ENCODE measurements at regions not wholly inside any gene's neighbourhood (a gene's known extent, or its start where the extent isn't known, plus 50 kb on each side); places are given as distances from the start of the nearest gene placed in this dataset.

DNA sequence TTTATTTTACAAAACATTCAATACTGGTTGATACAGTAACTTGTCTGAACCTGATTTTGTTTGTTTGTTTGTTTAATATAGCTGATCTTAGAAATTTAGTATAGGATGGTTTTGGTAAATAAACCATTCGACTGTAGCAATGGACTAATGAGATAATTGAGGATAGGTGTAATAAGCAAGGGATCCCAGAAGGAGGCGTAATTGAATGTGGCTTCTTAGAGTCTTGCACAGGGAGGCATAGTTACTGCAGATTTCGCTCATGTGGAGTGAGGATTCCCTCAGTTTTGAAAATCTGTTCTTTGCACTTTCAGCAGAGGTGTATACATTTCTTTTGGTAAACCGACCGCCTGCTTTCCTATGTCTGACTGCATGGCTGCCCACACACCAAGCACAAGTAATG lies 709.6 kb downstream of the SOCS6 start:
- no peak overlapping the region for H2AFZ ChIP-seq (replicated peaks)
- H4K20me1 ChIP-seq (ENCODE audit: low read depth): no peaks in the 10 kb centered on the region
- no peak overlapping the region for H3K27ac Mint-ChIP-seq
- no peaks in the 10 kb centered on the region for H3K27me3 ChIP-seq
- H3K9ac ChIP-seq: no peak overlapping the region
- no peak overlapping the region for H3K4me2 ChIP-seq
- no peaks in the 10 kb centered on the region for H3K9me3 Mint-ChIP-seq
- no peaks in the 10 kb centered on the region for H3K36me3 ChIP-seq
- no peaks in the 10 kb centered on the region for H3K27me3 Mint-ChIP-seq (ENCODE audit: insufficient read depth, low read depth)
- H3F3A ChIP-seq (ENCODE audit: low read depth): no peaks in the 10 kb centered on the region
- DNase-seq (ENCODE audit: low spot score): peak; percentile 47
- no peaks in the 10 kb centered on the region for H3K4me1 ChIP-seq
- TF ChIP-seq EZH2phosphoT487 (IDR thresholded peaks at IDR 0.05): no peak
- TF ChIP-seq, protein P1, sequence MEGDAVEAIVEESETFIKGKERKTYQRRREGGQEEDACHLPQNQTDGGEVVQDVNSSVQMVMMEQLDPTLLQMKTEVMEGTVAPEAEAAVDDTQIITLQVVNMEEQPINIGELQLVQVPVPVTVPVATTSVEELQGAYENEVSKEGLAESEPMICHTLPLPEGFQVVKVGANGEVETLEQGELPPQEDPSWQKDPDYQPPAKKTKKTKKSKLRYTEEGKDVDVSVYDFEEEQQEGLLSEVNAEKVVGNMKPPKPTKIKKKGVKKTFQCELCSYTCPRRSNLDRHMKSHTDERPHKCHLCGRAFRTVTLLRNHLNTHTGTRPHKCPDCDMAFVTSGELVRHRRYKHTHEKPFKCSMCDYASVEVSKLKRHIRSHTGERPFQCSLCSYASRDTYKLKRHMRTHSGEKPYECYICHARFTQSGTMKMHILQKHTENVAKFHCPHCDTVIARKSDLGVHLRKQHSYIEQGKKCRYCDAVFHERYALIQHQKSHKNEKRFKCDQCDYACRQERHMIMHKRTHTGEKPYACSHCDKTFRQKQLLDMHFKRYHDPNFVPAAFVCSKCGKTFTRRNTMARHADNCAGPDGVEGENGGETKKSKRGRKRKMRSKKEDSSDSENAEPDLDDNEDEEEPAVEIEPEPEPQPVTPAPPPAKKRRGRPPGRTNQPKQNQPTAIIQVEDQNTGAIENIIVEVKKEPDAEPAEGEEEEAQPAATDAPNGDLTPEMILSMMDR (IDR thresholded peaks at IDR 0.05): peak; percentile 56
- H3K4me1 Mint-ChIP-seq: peaks cover 4% of the 10 kb centered on the region
- no peak overlapping the region for H3K4me3 Mint-ChIP-seq
- H3K4me3 ChIP-seq: no peak overlapping the region
- H3K79me2 ChIP-seq (ENCODE audit: low read depth): no peaks in the 10 kb centered on the region
- H3K27ac ChIP-seq: no peak overlapping the region
- H3K9me3 ChIP-seq (ENCODE audit: low read depth): no peaks in the 10 kb centered on the region
- no peaks in the 10 kb centered on the region for H3K36me3 Mint-ChIP-seq

DNA sequence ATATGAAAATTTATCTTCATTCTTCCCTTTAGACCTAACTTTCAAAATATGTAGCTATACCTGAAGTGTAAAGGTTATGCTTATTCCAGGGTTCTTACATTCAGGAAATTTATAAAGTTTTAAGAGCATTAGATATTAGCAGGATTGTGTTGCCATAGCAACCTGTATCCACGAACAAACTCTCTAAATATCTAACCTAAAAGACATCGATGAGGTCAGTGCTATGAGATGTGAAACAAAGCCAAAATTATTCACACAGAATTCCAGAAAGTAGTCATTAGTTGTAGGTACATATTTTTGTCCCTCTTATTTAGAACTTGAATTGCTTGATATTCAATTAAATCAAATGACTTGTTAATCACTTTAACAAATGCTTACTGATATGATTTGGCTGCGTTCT lies 705.3 kb downstream of the SOCS6 start:
- Mint-ChIP-seq H3K27ac (no peak overlapping the region), H3K27me3 (ENCODE audit: insufficient read depth, low read depth) (no peaks in the 10 kb centered on the region), H3K36me3 (no peaks in the 10 kb centered on the region), H3K4me3 (no peak overlapping the region), H3K9me3 (no peaks in the 10 kb centered on the region), H3K4me1 (peaks cover 2% of the 10 kb centered on the region)
- no peaks in the 10 kb centered on the region for H3K9me3 ChIP-seq (ENCODE audit: low read depth)
- H2AFZ ChIP-seq (replicated peaks): no peak overlapping the region
- H3F3A ChIP-seq (ENCODE audit: low read depth): no peaks in the 10 kb centered on the region
- H3K79me2 ChIP-seq (ENCODE audit: low read depth): no peaks in the 10 kb centered on the region
- H3K4me3 ChIP-seq: no peak overlapping the region
- H3K4me2 ChIP-seq: no peak overlapping the region
- H3K4me1 ChIP-seq: no peaks in the 10 kb centered on the region
- no peak overlapping the region for H3K27ac ChIP-seq
- TF ChIP-seq EZH2phosphoT487 (IDR thresholded peaks at IDR 0.05): no peak
- TF ChIP-seq, protein P1 (IDR thresholded peaks at IDR 0.05): no peak
- no peak for TF ChIP-seq EZH2 (IDR thresholded peaks at IDR 0.05)
- no peaks in the 10 kb centered on the region for H3K36me3 ChIP-seq
- no peaks in the 10 kb centered on the region for H4K20me1 ChIP-seq (ENCODE audit: low read depth)
- H3K27me3 ChIP-seq: no peaks in the 10 kb centered on the region
- no peak for DNase-seq (ENCODE audit: low spot score)
- H3K9ac ChIP-seq: no peak overlapping the region

DNA sequence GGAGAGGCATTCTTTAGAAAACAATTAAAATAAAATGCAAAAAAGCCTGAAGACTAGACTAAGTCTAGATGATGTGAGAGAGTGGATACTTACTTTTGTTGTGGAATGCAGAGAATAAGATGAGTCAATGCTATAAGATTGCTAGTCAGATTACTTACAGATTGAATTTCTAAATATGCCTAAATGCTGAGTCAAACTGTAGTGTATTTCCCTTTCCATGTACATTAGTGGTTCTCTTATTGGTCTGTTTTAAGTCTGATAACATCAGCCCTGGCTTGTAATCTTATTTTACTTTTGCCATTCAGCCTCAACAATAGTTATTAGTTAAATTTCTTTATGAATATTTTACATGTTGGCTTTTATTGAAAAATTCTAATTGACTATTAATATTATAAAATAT lies 702.7 kb downstream of the SOCS6 start:
- H3K79me2 ChIP-seq (ENCODE audit: low read depth): no peaks in the 10 kb centered on the region

More for the DNA sequence above, 702.7 kb downstream of the SOCS6 start:
- no peak overlapping the region for H2AFZ ChIP-seq (replicated peaks)
- H3K9me3 ChIP-seq (ENCODE audit: low read depth): no peaks in the 10 kb centered on the region
- no peak overlapping the region for H3K4me2 ChIP-seq
- no peaks in the 10 kb centered on the region for H3F3A ChIP-seq (ENCODE audit: low read depth)
- no peak overlapping the region for H3K4me3 ChIP-seq
- no peak overlapping the region for H3K9ac ChIP-seq
- H3K4me1 ChIP-seq: no peaks in the 10 kb centered on the region
- Mint-ChIP-seq H3K4me3 (no peak overlapping the region), H3K27me3 (ENCODE audit: insufficient read depth, low read depth) (no peaks in the 10 kb centered on the region), H3K27ac (no peak overlapping the region), H3K9me3 (peaks cover 5% of the 10 kb centered on the region), H3K4me1 (peaks cover 2% of the 10 kb centered on the region), H3K36me3 (no peaks in the 10 kb centered on the region)
- H3K27me3 ChIP-seq: no peaks in the 10 kb centered on the region
- H3K36me3 ChIP-seq: no peaks in the 10 kb centered on the region
- H3K27ac ChIP-seq: no peak overlapping the region
- no peak for DNase-seq (ENCODE audit: low spot score)
- no peaks in the 10 kb centered on the region for H4K20me1 ChIP-seq (ENCODE audit: low read depth)
- no peak for TF ChIP-seq EZH2 (IDR thresholded peaks at IDR 0.05)
- TF ChIP-seq EZH2phosphoT487 (IDR thresholded peaks at IDR 0.05): no peak
- TF ChIP-seq, protein P1 (IDR thresholded peaks at IDR 0.05): no peak
